ENCODE measurements at regions not wholly inside any gene's neighbourhood (a gene's known extent, or its start where the extent isn't known, plus 50 kb on each side); places are given as distances from the start of the nearest gene placed in this dataset.

DNA sequence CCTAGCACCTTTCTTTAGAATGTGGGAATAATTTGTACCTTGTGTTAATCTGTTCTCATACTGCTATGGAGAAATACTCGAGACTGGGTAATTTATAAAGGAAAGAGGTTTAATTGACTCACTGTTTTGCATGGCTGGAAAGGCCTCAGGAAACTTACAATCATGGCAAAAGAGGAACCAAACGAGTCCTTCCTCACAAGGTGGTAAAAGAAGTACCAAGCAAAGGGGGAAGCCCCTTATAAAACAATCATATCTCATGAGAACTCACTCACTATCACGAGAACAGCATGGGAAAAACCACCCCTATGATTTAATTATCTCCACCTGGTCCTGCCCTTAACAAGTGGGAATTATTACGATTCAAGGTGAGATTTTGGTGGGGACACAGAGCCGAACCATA is 127.1 kb upstream of the ANO3 start:
- TF ChIP-seq ZNF274 (IDR thresholded peaks at IDR 0.05; ENCODE audit: low read depth, low read length) = no peak
- no peak for TF ChIP-seq YY1 (IDR thresholded peaks at IDR 0.05; ENCODE audit: insufficient read depth, insufficient read length)
- no peak for TF ChIP-seq SUZ12 (IDR thresholded peaks at IDR 0.05; ENCODE audit: extremely low read depth, insufficient read depth, insufficient read length)

Measured in NT2/D1 (cell line).